AG04449 (cell line): ENCODE measurements at regions not wholly inside any gene's neighbourhood (a gene's known extent, or its start where the extent isn't known, plus 50 kb on each side); places are given as distances from the start of the nearest gene placed in this dataset.

Source experiments
- CTCF ChIA-PET: fragments of 350-600 bp; formaldehyde crosslinking; extraction: SDS; loops from one replicate; lab custom pipeline; 2021; ENCODE audit warnings: antibody characterized with exemption; lab: Yijun Ruan, JAX
- POLR2A ChIA-PET: fragments of 400-600, 350-600 bp; formaldehyde crosslinking; extraction: SDS; loops from one replicate; lab custom pipeline; 2020; ENCODE audit warnings: antibody characterized with exemption, inconsistent platforms; lab: Yijun Ruan, JAX
- DNase-seq: peaks from one replicate; pipeline ENCODE4 v3.0.0-alpha.2; 2010; ENCODE audit warnings: low read depth, low spot score
- H3K4me3 ChIP-seq: 2 replicates; pipeline ENCODE4 v1.5.1; 2011; ENCODE audit warnings: low read depth, mild to moderate bottlenecking, control low read depth, low read length
- CTCF ChIP-seq: IDR thresholded peaks from one replicate; pipeline ENCODE4 v1.5.1; 2011; ENCODE audit warnings: mild to moderate bottlenecking, moderate library complexity, low read length, control low read depth, inconsistent platforms; ENCODE audit not compliant: insufficient read depth; ENCODE audit errors: missing control alignments

DNA sequence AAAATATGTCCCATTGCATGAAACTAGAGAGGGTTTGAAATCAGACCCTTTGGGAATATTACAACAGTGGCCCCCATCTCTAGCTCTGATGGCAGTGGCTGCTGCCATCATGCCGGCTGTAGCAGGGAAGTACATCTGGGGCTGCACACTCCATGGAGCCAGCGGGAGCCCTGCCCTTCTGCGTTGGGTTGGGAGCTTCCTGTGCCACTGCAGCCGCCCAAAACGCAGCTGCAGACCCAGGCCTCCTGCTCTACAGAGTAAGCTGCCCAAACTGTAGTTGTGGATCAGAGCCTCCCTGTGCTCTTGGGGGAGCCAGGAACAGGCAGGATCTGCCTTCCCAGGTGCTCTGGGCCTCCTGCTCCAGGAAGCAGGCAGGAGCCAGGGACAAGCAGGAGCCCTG is 450.0 kb downstream of the HS3ST3B1 start:
- no peak for DNase-seq
- CTCF ChIA-PET, result interaction anchor here (2.4 kb wide), 1 partner anchor 10 kb away, joined by 7 read pairs; no protein-coding TSS in a partner anchor
- POLR2A ChIA-PET, result no interaction called here
- TF ChIP-seq CTCF, result no peak
- H3K4me3 ChIP-seq, result no peak overlapping the region

- ChIA-PET POLR2A (no interaction called here), CTCF (interaction anchor here (1.8 kb wide), 1 partner anchor 12 kb away, joined by 5 read pairs; no protein-coding TSS in a partner anchor)
- TF ChIP-seq CTCF, result no peak
- no peak for DNase-seq
- no peak overlapping the region for H3K4me3 ChIP-seq
These were observed 448.4 kb downstream of the HS3ST3B1 start for GRCh38 chr17:14749269-14749668.

- H3K4me3 ChIP-seq, result no peak overlapping the region
- DNase-seq, result no peak
- ChIA-PET CTCF (interaction anchor here (1.8 kb wide), 1 partner anchor 11 kb away, joined by 5 read pairs; no protein-coding TSS in a partner anchor), POLR2A (interaction anchor here (0.9 kb wide), 1 partner anchor 10 kb away, joined by 4 read pairs; no protein-coding TSS in a partner anchor)
- no peak for TF ChIP-seq CTCF
These were observed 447.3 kb downstream of the HS3ST3B1 start for GRCh38 chr17:14748036-14748710.

DNA sequence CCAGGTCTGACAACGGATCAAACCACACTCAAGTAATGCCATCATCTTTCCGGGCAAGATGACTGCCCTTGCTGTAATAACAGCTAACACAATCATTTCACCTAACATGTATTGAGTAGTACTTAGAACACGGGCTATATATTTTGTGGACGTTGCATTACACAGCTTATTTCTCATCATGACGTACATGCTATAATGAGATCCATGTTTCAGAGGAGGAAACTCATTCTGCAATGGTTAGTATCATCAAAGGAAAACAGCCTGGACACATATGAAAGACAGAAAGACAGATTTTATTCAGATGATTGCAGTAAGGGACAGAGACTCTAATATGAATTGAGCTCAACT is 446.7 kb downstream of the HS3ST3B1 start:
- ChIA-PET CTCF (interaction anchor here (0.7 to 1.8 kb wide), 2 partner anchors 11 to 179 kb away, joined by 3 to 7 read pairs; no protein-coding TSS in a partner anchor), POLR2A (interaction anchor here (0.6 to 0.9 kb wide), 2 partner anchors 9 to 84 kb away, joined by 3 to 4 read pairs; no protein-coding TSS in a partner anchor)
- H3K4me3 ChIP-seq, result no peak overlapping the region
- TF ChIP-seq CTCF, result no peak
- no peak for DNase-seq

- ChIA-PET CTCF (interaction anchor here (0.7 to 1.8 kb wide), 2 partner anchors 10 to 180 kb away, joined by 3 to 7 read pairs; no protein-coding TSS in a partner anchor), POLR2A (interaction anchor here (0.6 to 0.9 kb wide), 2 partner anchors 8 to 85 kb away, joined by 3 to 4 read pairs; no protein-coding TSS in a partner anchor)
- no peak for TF ChIP-seq CTCF
- H3K4me3 ChIP-seq, result no peak overlapping the region
- DNase-seq, result no peak
These were observed 446.1 kb downstream of the HS3ST3B1 start for GRCh38 chr17:14746822-14747602.

DNA sequence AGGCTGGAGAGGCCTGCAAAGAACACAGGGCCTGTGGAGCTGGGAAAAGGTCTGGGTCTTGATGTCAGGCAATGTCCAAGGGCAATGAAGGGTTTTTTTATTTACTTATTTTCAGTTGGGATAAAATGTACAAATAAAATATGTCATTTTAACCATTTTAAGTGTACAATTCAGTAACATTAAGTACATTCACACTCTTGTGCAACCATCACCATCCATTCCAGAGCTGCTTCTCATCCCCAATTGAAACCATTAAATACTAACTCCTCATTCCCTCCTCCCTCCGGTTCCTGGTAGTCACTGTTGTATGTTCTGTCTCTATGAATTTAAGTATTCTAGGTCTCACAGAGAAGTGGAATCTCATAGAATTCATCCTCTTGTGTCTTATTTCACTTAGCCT is 444.7 kb downstream of the HS3ST3B1 start:
- ChIA-PET POLR2A (interaction anchor here (0.7 to 1.0 kb wide), 2 partner anchors 16 to 293 kb away, joined by 3 to 4 read pairs; no protein-coding TSS in a partner anchor), CTCF (no interaction called here)
- DNase-seq, result no peak
- H3K4me3 ChIP-seq, result no peak overlapping the region
- no peak for TF ChIP-seq CTCF
